GM19452 (cell line): ENCODE measurements at regions not wholly inside any gene's neighbourhood (a gene's known extent, or its start where the extent isn't known, plus 50 kb on each side); places are given as distances from the start of the nearest gene placed in this dataset.

Experiments used
- ATAC-seq: cut with Tn5 transposase; IDR thresholded peaks from one replicate; pipeline ENCODE4 v1.9.1; 2021; ENCODE audit not compliant: unreplicated experiment

DNA sequence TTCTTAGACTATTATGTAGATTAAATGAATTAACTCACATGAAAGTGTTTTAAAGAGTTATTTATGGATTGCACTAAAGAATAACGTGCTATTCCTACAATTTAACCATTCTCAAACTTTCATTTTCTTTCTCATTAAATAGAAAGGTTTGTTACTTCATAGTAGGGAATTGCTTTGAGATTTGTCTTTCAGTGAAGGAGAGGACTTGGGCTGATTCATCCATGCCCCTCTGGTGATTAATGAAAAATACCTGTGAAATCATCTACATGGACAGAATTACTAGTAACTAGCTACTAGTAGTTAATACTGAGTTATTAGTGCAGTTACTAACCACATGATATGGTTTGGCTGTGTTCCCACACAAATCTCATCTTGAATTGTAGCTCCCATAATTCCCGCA lies 275.8 kb upstream of the CDH20 start:
- no peak for ATAC-seq

DNA sequence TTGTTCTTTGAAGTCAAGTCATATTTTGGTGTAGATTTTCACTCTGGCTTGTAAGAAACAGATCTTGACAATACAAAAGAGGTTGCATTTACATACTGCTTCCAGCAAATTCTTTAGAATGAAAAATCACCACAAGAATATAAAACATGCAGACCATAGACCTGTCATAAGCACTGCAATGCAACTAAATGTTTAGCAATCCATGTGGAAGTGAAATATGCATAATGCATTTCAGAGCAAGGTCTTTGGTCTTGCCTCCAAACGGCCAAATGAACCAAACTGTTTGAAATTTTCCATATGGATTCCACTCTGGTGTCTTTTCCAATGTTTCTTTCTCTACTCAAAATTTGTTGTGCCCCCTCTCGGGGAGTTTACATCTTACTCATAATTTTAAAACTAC lies 271.0 kb upstream of the CDH20 start:
- ATAC-seq: no peak

DNA sequence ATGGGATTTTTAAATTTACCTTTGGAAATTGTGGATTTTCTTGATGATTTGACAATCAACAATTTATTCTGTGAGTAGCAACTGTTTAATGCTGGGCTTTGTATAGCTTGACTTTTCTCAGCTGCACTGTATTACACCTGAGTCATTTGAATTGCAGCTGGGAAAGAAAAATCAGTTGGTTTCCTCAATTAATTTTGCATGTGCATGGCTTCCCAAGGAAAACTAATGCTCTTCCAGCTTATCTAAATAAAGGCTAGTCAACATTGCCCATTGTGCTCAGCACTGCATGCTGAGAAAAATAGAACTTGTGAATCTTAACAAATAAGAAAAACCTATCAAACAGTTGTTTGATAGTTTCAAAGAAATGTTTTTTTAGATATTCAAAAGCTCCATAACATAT lies 268.3 kb upstream of the CDH20 start:
- ATAC-seq: no peak

DNA sequence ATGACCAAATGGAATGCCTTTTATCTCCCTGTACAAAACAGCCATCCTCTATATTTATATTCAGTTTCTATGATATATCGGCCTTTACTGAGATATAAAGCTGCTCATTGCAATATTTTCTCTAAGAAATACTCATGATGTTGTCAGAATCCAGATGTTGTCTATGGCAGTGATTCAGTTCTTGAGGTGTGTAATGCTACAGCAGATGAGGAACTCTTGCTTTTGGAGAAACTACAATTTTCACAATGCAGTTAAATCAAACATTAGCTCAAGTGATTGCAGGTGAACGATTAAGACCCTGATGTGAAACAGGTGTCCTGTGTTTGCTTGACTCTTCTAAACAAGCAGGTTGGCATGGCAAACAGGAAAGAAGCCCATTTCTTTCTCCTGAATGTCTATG lies 256.2 kb upstream of the CDH20 start:
- ATAC-seq: no peak

DNA sequence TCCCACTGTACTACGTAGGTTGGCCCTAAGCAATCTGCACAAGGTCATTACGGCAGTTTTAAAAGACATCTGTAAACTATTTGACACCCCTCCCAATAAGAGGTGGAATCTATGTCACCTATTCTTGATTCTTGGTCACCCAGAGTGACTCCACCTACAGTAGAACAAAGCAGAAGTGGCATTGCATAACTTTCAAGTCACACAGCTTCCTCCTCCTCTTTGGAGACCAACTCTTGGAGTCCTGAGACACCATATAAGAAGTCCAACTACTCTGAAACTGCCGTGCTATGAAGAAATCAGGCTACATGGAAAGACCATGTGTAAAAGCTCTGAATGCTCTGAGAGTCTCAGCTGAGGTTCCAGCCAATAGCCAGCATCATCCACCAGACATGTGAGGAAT lies 253.5 kb upstream of the CDH20 start:
- no peak for ATAC-seq

DNA sequence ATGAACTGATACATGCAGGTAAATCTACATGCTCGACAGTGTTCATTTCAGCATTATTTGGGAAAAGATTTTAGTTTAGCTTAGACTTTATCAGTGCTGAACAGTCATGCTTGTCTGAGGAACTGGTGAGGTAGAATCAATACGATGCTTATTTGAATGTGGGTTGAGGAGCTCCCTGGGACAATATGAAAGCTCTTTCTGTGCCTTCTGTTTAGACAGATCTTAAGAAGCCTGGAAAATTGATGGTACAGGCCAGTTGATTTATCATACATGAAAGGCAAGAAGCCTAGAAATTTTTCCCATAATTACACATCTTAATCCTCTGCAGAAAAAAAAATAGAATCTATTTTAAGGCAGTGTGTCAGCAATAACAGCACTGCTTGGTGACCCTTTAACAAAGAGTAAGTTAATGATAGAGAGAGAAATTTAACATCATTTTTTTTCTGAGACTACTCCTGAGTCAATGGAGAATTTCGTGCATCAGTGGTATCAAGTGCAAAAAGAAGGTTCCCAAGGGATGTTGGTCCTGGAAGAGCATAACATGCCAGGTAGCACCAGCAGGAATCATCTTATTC lies 252.2 kb upstream of the CDH20 start:
- ATAC-seq: no peak

DNA sequence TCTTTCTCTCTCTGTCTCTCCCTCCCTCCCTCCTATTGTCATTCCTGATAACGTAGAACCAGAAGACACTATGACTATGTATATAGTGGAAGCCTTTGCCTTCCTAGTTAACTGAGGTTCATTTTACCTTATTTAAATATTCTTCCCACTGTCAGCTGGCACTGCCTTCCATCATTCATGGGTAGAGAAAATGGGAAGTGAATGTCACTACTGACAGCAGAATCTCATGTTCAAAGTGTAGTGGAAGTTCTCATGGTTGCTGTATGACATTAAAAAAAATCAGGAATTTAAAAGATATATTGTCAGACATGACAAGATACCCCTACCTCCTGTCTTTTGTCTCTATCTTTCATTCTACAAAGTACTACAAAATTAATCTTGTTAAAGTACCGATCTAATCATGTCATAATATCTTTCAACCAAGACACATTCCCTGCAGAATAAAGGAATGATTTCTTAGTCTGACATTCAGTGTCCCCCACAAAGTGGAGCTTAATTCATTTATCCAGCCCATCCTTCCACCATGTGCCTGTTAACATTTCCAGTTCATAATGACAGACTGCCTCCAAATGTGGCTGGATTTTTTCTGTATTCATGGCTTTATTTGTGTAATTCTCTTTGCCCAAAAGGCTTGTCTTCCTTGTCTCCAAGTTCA lies 250.1 kb upstream of the CDH20 start:
- no peak for ATAC-seq

DNA sequence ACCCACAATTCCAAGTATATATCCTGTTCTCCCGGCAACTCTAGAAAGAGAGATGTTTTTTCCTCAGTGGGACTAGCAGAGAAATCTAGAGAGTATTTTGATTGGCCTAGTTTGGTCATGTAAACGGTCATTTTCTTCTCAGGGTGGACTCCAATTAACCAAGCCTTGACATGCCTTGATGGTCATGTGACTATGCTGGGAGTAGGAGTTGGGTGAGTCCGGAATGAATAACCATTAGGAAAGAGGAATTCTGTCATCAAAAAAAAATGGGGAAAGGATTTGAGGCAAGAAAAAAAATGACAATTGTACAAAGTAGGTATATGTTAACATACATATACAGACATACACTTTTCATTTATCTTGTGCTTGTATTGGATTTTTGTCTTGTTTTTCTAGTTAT lies 248.2 kb upstream of the CDH20 start:
- ATAC-seq: no peak

DNA sequence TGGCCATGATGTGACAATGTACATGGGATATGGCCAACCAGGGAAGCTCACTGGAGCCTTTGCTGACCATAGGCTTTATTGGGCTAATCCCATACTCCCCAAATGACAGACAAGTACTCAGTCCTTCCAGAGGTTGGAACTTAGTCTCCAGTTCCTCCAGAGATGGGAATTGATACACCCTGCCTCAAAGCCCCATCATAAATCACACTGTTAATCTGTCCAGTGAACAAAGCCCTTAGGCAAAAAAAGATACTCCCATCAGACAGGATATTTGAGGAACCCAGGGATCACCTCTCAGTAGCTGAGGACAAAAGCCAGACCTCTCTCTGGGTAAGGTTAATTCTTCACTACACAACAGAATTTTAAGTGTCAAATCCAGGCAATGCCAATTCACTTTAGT lies 247.5 kb upstream of the CDH20 start:
- no peak for ATAC-seq

DNA sequence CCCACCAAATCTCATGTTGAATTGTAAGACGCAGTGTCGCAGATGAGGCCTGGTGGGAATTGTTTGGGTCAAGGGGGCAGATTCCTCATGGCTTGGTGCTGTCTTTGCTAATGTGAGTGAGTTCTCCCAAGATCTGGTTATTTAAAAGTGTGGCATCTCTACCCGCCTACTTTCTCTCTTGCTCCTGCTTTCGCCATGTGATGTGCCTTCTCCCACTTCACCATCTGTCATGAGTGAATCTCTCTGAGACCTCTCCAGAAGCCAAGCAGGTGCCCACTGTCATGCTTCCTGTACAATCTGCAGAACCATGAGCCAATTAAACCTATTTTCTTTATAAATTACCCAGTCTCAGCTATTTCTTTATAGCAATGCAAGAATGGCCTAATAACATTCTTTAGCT lies 246.6 kb upstream of the CDH20 start:
- ATAC-seq: no peak

DNA sequence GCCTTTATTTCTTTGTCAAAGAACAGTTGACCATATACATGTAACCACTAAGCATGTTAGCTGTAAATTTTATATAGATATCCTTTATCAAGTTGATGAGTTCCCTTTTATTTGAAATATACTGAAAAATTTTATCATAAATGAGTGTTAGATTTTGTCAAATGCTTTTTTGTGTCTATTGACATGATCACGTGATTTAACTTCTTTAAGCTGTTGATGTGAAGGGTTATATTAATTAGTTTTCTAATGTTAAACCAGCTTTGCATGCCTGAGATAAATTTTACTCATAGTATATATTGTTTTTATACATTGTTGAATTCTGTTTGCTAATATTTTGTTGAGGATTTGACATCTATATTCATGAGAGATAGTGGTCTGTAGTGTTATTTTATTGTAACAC lies 241.9 kb upstream of the CDH20 start:
- no peak for ATAC-seq

DNA sequence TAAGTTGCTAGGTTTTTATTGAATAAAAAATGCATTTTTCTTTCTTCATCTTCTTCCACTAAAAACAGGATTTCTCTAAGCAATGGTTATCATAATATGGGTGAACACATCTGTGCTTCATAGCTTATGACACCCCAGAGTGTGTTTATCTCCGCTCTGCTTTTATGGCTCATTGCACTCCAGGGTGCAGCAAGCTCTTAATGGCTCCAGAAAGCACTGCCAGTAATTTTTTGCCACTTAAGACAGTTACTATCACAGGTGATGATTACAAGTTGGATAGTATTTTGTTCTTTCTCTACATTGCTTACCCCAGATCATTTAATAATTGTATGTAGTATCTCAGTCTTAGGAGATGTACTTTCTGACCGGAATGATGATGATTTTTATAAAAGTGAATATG lies 239.3 kb upstream of the CDH20 start:
- no peak for ATAC-seq

DNA sequence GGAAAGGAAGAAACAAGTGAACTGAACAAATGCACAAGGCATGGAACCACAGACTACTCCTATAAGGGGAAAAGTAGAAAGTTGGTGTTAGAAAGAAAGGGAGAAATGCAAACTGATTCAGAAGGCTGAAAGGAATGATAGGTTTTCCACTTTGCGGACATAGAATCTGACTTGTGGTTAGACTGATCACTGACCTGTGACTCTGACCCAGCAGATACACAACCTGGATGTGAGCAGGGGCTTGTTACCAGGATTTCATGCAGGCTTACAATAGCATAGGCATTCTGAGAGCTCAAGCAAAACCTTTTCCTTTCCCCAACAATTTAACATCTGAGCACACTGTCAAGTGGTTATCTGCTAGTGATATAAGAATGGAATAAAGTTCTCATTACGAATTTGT lies 237.0 kb upstream of the CDH20 start:
- ATAC-seq: no peak

DNA sequence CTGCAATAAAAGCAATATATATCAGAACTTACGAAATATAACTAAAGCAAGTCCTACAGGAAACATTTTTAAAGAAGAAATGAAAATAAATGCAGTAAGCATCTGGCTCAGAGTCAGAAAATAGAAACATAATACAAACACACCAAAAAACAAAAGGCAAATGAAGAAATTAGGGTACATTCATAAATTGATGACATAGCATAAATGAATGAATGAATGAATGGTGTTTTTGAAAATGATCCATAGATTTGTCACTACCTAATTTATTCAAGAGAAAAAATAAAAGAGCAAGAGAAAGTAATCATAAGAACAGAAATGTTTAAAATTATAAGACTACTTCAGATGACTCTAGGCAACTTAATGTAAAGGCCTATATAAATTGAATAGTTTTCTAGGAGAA lies 226.1 kb upstream of the CDH20 start:
- no peak for ATAC-seq

DNA sequence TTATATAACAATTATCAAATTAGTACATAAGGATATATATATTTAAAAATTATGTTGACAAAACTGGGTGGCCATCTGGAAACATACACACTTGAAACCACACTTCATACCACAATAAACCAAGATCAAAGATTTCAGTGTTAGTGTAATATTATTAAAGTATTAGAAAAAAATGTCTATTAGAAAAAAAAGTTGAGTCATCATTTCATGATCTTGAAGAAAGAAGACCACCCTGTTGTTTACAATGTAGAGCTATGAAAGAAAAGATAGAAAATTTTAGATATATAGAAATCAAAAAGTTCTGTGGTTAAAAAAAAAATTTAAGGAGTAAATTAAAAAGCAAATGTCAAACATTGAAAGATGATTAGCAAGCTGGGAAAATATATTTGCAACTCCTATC lies 224.5 kb upstream of the CDH20 start:
- ATAC-seq: no peak

DNA sequence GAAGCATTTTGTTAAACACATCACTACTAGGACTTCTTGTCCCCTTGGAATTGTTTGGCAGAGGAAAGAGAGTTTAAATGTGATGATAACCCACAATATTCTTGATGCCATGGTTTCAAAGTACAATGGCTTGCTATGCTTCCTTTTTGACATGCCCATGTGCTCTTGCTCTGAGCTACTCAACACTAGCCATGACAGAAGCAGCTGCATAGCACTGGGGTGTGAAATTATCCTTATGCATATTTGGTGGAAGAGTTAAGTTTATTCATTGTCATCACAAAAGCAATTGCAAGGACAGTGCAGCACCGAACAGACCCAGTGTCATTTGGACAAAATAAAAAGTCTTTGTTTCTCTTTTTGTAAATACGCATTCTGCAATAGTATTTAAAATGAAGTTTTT lies 209.9 kb upstream of the CDH20 start:
- ATAC-seq: no peak

DNA sequence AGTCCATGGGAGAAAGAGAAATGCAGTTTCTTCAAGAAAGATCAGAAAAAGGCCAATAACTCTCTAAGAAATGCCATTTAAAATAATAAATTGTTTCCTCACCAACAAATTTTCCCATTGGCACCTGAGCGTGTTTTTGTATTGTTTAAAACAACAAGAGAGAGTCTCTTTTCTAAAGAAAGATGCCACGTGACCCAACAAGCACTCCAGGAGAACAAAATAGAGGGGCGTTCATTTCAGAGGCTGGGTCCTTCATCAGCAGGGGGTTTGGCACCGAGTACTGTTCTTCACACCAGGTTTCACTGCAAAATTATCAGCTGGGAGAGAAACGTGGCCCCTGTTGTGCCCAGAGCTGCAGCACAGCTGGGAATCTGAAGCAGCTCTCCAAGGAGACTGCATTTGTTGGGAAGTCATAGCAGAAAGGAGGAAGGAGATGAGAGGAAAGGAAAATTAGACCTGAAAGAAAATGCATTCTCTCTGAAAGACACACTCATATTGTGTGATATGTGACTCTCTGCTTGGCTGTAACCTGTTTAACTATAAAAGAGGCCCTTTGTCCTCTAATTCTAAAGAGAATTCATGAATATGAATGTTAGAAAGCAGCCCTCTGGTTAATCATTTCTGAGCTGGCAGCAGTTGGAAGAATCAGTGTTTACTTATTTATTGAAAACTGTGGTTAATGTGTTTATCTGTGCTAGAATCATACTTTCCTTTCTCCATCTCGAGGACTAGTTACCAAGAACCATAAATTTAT lies 205.3 kb upstream of the CDH20 start:
- no peak for ATAC-seq

DNA sequence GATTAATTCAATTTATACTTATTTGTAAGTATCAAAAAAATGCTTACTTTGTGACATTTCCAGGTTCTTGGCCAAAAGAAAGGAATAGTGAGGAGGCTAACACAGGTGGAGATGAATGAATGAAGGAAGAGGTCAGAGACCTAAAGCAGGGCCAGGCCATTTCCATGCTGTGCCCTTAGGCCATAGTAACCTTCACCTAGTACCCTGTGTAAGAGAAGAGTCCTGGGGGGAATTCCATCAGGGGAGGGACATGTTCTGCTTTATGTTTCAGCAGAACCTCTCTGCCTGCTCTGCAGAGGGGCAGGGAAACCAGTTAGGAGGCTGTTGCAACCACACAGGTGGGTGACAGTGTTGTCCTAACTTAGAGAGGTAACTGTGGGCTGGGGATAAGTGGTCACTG lies 204.2 kb upstream of the CDH20 start:
- ATAC-seq: no peak

DNA sequence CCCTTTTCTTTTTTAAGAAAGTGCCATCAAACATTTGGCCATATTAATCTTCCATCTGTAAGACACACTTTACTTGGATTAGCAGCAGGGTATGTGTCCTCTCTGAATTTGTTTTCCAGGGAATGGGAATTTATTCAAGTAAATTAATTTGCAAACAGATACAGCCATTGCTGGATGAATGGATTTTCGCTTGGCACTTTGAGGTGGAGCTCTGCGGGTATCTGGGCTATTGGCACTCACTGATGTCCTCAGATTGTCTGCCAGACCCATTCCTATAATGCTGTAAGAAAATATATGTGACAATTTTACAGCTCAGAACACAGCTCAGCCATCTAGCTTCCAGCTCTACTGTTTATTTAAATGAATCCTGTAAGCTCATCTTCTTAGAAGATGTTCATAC lies 201.2 kb upstream of the CDH20 start:
- ATAC-seq: no peak

DNA sequence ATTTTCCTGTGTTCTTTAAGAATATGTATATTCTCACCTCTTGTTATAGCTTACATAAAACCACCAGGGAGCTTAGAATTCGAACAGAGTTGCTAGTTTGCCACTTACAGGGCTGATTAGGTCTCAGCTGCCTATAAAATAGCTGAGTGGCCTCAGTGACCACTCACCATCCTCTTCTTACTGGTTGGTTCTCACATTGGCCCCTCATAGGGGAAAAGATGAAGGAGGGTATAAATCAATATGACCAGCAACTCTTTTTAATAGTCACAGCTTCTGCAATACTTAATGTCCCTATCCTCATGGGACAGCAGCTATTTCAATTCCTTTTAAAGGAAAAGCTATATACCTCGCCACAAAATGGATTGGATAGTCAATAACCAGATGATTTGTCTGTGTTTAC lies 199.4 kb upstream of the CDH20 start:
- no peak for ATAC-seq

DNA sequence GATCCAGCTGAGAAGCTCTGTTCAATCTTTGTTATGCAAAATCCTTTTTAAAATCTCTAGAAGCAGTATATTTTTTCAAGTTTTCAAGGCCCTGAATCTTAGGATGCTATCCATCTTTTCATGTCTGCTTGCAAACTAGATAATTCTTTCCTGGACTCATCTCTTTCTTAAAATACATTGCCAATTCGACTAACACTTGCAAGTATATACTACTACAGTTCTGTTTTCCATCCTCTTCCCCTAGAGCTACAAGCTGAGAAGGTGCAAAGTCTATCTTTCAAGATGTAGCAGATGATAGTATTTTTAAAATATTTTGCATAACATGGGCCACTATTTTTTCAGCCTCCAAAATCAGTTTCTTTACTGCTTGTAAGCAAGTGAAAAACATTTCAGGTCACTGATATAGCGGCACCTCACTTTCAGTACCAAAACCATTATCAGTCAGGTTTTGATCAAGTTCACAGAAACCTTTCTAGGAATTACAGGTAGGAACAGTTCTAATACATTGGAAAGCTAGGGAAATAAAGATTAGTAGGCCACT lies 196.4 kb upstream of the CDH20 start:
- ATAC-seq: no peak

DNA sequence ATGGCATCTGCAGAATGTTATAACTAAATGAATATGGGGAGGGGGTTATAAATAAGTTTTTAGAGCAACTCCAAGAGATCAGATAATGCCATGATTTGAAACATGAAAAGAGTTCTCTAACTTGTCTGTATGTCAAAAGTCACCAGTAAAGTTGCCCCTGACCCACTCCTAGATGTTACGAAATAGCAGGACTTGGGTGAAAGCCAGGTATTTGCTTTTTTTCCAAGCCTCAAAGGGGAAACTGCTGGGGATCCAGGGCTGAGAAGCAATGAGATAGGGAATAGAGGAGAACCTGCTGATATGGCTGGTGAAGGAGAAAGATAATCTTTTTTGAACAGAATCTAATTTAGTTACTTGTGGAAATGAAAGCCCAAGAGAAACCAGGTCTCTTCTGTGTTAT lies 191.5 kb upstream of the CDH20 start:
- ATAC-seq: no peak
